Activated T-cell treated with anti-CD3 and anti-CD28 coated beads, Interleukin-2, amount 50 U/mL, for 4 hours (primary cell): ENCODE measurements at regions not wholly inside any gene's neighbourhood (a gene's known extent, or its start where the extent isn't known, plus 50 kb on each side); places are given as distances from the start of the nearest gene placed in this dataset.

Experiments
- ATAC-seq, 2 donors: fragments of 200-7000 bp; cut with Tn5 transposase; one replicate each; pipeline ENCODE4 v1.10.0; 2021
- DNase-seq: peaks from one replicate; pipeline ENCODE4 v3.0.0-alpha.2; 2020
- H3K27me3 Mint-ChIP-seq: one replicate; pipeline ENCODE4 v1.8.0; 2021; ENCODE audit warnings: low read depth, mixed read lengths
- H3K36me3 Mint-ChIP-seq: one replicate; pipeline ENCODE4 v1.8.0; 2022; ENCODE audit warnings: mixed read lengths; ENCODE audit not compliant: insufficient read depth
- H3K4me1 Mint-ChIP-seq: one replicate; pipeline ENCODE4 v1.8.0; 2021; ENCODE audit warnings: low read depth, mixed read lengths
- H3K4me3 Mint-ChIP-seq: one replicate; pipeline ENCODE4 v1.8.0; 2021; ENCODE audit warnings: mild to moderate bottlenecking, moderate library complexity, mixed read lengths
- H3K9me3 Mint-ChIP-seq: one replicate; pipeline ENCODE4 v1.8.0; 2021; ENCODE audit warnings: mixed read lengths

GRCh38 chr12:107327651-107328182, 234.4 kb upstream of the CRY1 start:
- H3K9me3 Mint-ChIP-seq, result no peaks in the 10 kb centered on the region
- H3K27me3 Mint-ChIP-seq, result no peaks in the 10 kb centered on the region
- ATAC-seq (no peak), DNase-seq (no peak)
- peaks cover 58% of the 10 kb centered on the region for H3K4me1 Mint-ChIP-seq
- H3K36me3 Mint-ChIP-seq, result peaks cover 4% of the 10 kb centered on the region
- H3K4me3 Mint-ChIP-seq, result no peak overlapping the region

- no peaks in the 10 kb centered on the region for H3K27me3 Mint-ChIP-seq
- H3K4me1 Mint-ChIP-seq, result peaks cover 56% of the 10 kb centered on the region
- H3K36me3 Mint-ChIP-seq, result peaks cover 4% of the 10 kb centered on the region
- DNase-seq (no peak), ATAC-seq (no peak)
- no peaks in the 10 kb centered on the region for H3K9me3 Mint-ChIP-seq
- no peak overlapping the region for H3K4me3 Mint-ChIP-seq
These were observed 235.2 kb upstream of the CRY1 start for GRCh38 chr12:107328442-107329133.

GRCh38 chr12:107329569-107330324, 236.4 kb upstream of the CRY1 start:
- no peak overlapping the region for H3K4me3 Mint-ChIP-seq
- ATAC-seq (peak; percentile 77 to 85), DNase-seq (no peak)
- no peaks in the 10 kb centered on the region for H3K9me3 Mint-ChIP-seq
- peaks cover 4% of the 10 kb centered on the region for H3K36me3 Mint-ChIP-seq
- H3K4me1 Mint-ChIP-seq, result peaks cover 59% of the 10 kb centered on the region
- no peaks in the 10 kb centered on the region for H3K27me3 Mint-ChIP-seq

- ATAC-seq (no peak), DNase-seq (no peak)
- Mint-ChIP-seq H3K4me1 (peaks cover 61% of the 10 kb centered on the region), H3K4me3 (no peak overlapping the region), H3K9me3 (no peaks in the 10 kb centered on the region), H3K36me3 (peaks cover 4% of the 10 kb centered on the region), H3K27me3 (no peaks in the 10 kb centered on the region)
These were observed 237.6 kb upstream of the CRY1 start for GRCh38 chr12:107330831-107331431.

GRCh38 chr12:107331471-107331870, 238.1 kb upstream of the CRY1 start:
- ATAC-seq (no peak), DNase-seq (no peak)
- no peak overlapping the region for H3K4me3 Mint-ChIP-seq
- H3K36me3 Mint-ChIP-seq, result peaks cover 4% of the 10 kb centered on the region
- no peaks in the 10 kb centered on the region for H3K9me3 Mint-ChIP-seq
- H3K27me3 Mint-ChIP-seq, result no peaks in the 10 kb centered on the region
- peaks cover 62% of the 10 kb centered on the region for H3K4me1 Mint-ChIP-seq

GRCh38 chr12:107331912-107332311, 238.6 kb upstream of the CRY1 start:
- DNase-seq (no peak), ATAC-seq (no peak)
- Mint-ChIP-seq H3K4me1 (peaks cover 65% of the 10 kb centered on the region), H3K4me3 (no peak overlapping the region), H3K36me3 (peaks cover 4% of the 10 kb centered on the region), H3K27me3 (no peaks in the 10 kb centered on the region), H3K9me3 (no peaks in the 10 kb centered on the region)

GRCh38 chr12:107332743-107333142, 239.4 kb upstream of the CRY1 start:
- Mint-ChIP-seq H3K36me3 (peaks cover 4% of the 10 kb centered on the region), H3K27me3 (no peaks in the 10 kb centered on the region), H3K4me1 (peaks cover 69% of the 10 kb centered on the region), H3K4me3 (no peak overlapping the region), H3K9me3 (no peaks in the 10 kb centered on the region)
- DNase-seq, result no peak
- ATAC-seq, result no peak

- no peaks in the 10 kb centered on the region for H3K9me3 Mint-ChIP-seq
- H3K4me3 Mint-ChIP-seq, result no peak overlapping the region
- no peak for DNase-seq
- ATAC-seq, result no peak
- H3K27me3 Mint-ChIP-seq, result no peaks in the 10 kb centered on the region
- peaks cover 4% of the 10 kb centered on the region for H3K36me3 Mint-ChIP-seq
- H3K4me1 Mint-ChIP-seq, result peaks cover 43% of the 10 kb centered on the region
These were observed 242.6 kb upstream of the CRY1 start for GRCh38 chr12:107335802-107336570.

- ATAC-seq (no peak), DNase-seq (no peak)
- no peak overlapping the region for H3K4me3 Mint-ChIP-seq
- H3K36me3 Mint-ChIP-seq, result peaks cover 4% of the 10 kb centered on the region
- H3K27me3 Mint-ChIP-seq, result no peaks in the 10 kb centered on the region
- H3K9me3 Mint-ChIP-seq, result no peaks in the 10 kb centered on the region
- peaks cover 37% of the 10 kb centered on the region for H3K4me1 Mint-ChIP-seq
These were observed 243.3 kb upstream of the CRY1 start for GRCh38 chr12:107336695-107337094.

GRCh38 chr12:107337346-107338095, 244.2 kb upstream of the CRY1 start:
- Mint-ChIP-seq H3K27me3 (no peaks in the 10 kb centered on the region), H3K9me3 (no peaks in the 10 kb centered on the region), H3K36me3 (peaks cover 1% of the 10 kb centered on the region), H3K4me1 (peaks cover 31% of the 10 kb centered on the region), H3K4me3 (no peak overlapping the region)
- ATAC-seq (peak; percentile 72 to 89), DNase-seq (no peak)

GRCh38 chr12:107339487-107339886, 246.1 kb upstream of the CRY1 start:
- Mint-ChIP-seq H3K27me3 (no peaks in the 10 kb centered on the region), H3K4me3 (no peak overlapping the region), H3K4me1 (peaks cover 22% of the 10 kb centered on the region), H3K36me3 (peaks cover 5% of the 10 kb centered on the region), H3K9me3 (peaks cover 3% of the 10 kb centered on the region)
- ATAC-seq (no peak), DNase-seq (no peak)

- DNase-seq, result no peak
- no peaks in the 10 kb centered on the region for H3K27me3 Mint-ChIP-seq
- H3K4me1 Mint-ChIP-seq, result peaks cover 22% of the 10 kb centered on the region
- peaks cover 3% of the 10 kb centered on the region for H3K9me3 Mint-ChIP-seq
- H3K36me3 Mint-ChIP-seq, result peaks cover 5% of the 10 kb centered on the region
- ATAC-seq, result no peak
- no peak overlapping the region for H3K4me3 Mint-ChIP-seq
These were observed 246.6 kb upstream of the CRY1 start for GRCh38 chr12:107339932-107340331.

GRCh38 chr12:107340898-107341297, 247.5 kb upstream of the CRY1 start:
- Mint-ChIP-seq H3K9me3 (peaks cover 3% of the 10 kb centered on the region), H3K4me1 (peaks cover 23% of the 10 kb centered on the region), H3K27me3 (no peaks in the 10 kb centered on the region), H3K4me3 (no peak overlapping the region), H3K36me3 (peaks cover 5% of the 10 kb centered on the region)
- DNase-seq (no peak), ATAC-seq (no peak)
